ENCODE measurements at regions not wholly inside any gene's neighbourhood (a gene's known extent, or its start where the extent isn't known, plus 50 kb on each side); places are given as distances from the start of the nearest gene placed in this dataset.
"Not testable (repeated sequence)": the region's sequence is repeated elsewhere in the genome, so short reads cannot be mapped to it uniquely, and the experiment has no call there.

- Histone ChIP-seq H3K4me3 (ENCODE audit: insufficient read depth, low read depth, low read length) (no peak overlapping the region), H3K36me3 (ENCODE audit: control insufficient read depth, insufficient read depth, low read length) (no peaks in the 10 kb centered on the region), H3K27ac (ENCODE audit: insufficient read depth, low read depth, low read length, poor library complexity, severe bottlenecking) (no peak overlapping the region), H3K27me3 (ENCODE audit: control insufficient read depth, insufficient read depth, low read length, poor library complexity, severe bottlenecking) (no peaks in the 10 kb centered on the region), H3K4me1 (ENCODE audit: control insufficient read depth, insufficient read depth, low read length) (no peaks in the 10 kb centered on the region), H3K9me3 (ENCODE audit: control insufficient read depth, low read length) (no peaks in the 10 kb centered on the region)
Observed at GRCh38 chr11:38788561-38788960, 2190.5 kb upstream of the RAG2 start.

GRCh38 chr11:38784164-38784563, 2186.1 kb upstream of the RAG2 start:
- H3K9me3 ChIP-seq (ENCODE audit: control insufficient read depth, low read length), result no peaks in the 10 kb centered on the region
- H3K27me3 ChIP-seq (ENCODE audit: control insufficient read depth, insufficient read depth, low read length, poor library complexity, severe bottlenecking), result no peaks in the 10 kb centered on the region
- no peaks in the 10 kb centered on the region for H3K4me1 ChIP-seq (ENCODE audit: control insufficient read depth, insufficient read depth, low read length)
- no peak overlapping the region for H3K27ac ChIP-seq (ENCODE audit: insufficient read depth, low read depth, low read length, poor library complexity, severe bottlenecking)
- no peaks in the 10 kb centered on the region for H3K36me3 ChIP-seq (ENCODE audit: control insufficient read depth, insufficient read depth, low read length)
- 92 to 96% methylated on average over 2 of the region's 2 CpGs for WGBS, 2 experiments
- no peak overlapping the region for H3K4me3 ChIP-seq (ENCODE audit: insufficient read depth, low read depth, low read length)

DNA sequence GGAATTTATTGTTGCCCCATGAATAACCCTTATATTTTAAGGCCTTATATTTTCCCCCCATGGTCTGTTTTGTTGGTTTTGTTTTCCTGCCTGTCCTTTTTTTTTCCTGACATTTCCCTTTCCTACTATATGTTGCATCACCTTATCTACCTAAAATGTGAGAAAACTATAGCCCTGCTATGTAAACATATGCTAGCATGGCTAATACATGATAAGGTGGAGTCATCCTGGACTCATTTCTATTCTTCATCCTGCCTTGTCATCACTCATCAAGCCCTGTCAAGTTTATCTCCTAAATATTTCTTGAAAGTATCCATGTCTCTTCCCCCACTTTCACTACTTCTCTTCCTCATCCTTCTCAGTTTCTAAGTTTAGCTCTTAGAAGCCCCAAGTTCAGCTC, 2168.8 kb upstream of the RAG2 start:
- Histone ChIP-seq H3K36me3 (ENCODE audit: control insufficient read depth, insufficient read depth, low read length) (no peaks in the 10 kb centered on the region), H3K4me3 (ENCODE audit: insufficient read depth, low read depth, low read length) (no peak overlapping the region), H3K27ac (ENCODE audit: insufficient read depth, low read depth, low read length, poor library complexity, severe bottlenecking) (no peak overlapping the region), H3K9me3 (ENCODE audit: control insufficient read depth, low read length) (no peaks in the 10 kb centered on the region), H3K4me1 (ENCODE audit: control insufficient read depth, insufficient read depth, low read length) (no peaks in the 10 kb centered on the region), H3K27me3 (ENCODE audit: control insufficient read depth, insufficient read depth, low read length, poor library complexity, severe bottlenecking) (no peaks in the 10 kb centered on the region)

- no peak overlapping the region for H3K27ac ChIP-seq (ENCODE audit: insufficient read depth, low read depth, low read length, poor library complexity, severe bottlenecking)
- no peaks in the 10 kb centered on the region for H3K36me3 ChIP-seq (ENCODE audit: control insufficient read depth, insufficient read depth, low read length)
- H3K4me3 ChIP-seq (ENCODE audit: insufficient read depth, low read depth, low read length), result no peak overlapping the region
- H3K9me3 ChIP-seq (ENCODE audit: control insufficient read depth, low read length), result no peaks in the 10 kb centered on the region
- H3K4me1 ChIP-seq (ENCODE audit: control insufficient read depth, insufficient read depth, low read length), result no peaks in the 10 kb centered on the region
- H3K27me3 ChIP-seq (ENCODE audit: control insufficient read depth, insufficient read depth, low read length, poor library complexity, severe bottlenecking), result no peaks in the 10 kb centered on the region
Observed at GRCh38 chr11:38759394-38759793, 2161.4 kb upstream of the RAG2 start.

- Histone ChIP-seq H3K27me3 (ENCODE audit: control insufficient read depth, insufficient read depth, low read length, poor library complexity, severe bottlenecking) (no peaks in the 10 kb centered on the region), H3K4me1 (ENCODE audit: control insufficient read depth, insufficient read depth, low read length) (no peaks in the 10 kb centered on the region), H3K9me3 (ENCODE audit: control insufficient read depth, low read length) (no peaks in the 10 kb centered on the region), H3K36me3 (ENCODE audit: control insufficient read depth, insufficient read depth, low read length) (no peaks in the 10 kb centered on the region), H3K4me3 (ENCODE audit: insufficient read depth, low read depth, low read length) (no peak overlapping the region), H3K27ac (ENCODE audit: insufficient read depth, low read depth, low read length, poor library complexity, severe bottlenecking) (no peak overlapping the region)
- 91 to 96% methylated on average over 6 of the region's 6 CpGs for WGBS, 2 experiments
Observed at GRCh38 chr11:38756537-38756936, 2158.5 kb upstream of the RAG2 start.

GRCh38 chr11:38751421-38751820, 2153.4 kb upstream of the RAG2 start:
- no peaks in the 10 kb centered on the region for H3K27me3 ChIP-seq (ENCODE audit: control insufficient read depth, insufficient read depth, low read length, poor library complexity, severe bottlenecking)
- H3K9me3 ChIP-seq (ENCODE audit: control insufficient read depth, low read length), result no peaks in the 10 kb centered on the region
- WGBS, 2 experiments, result 92% methylated on average over 2 of the region's 2 CpGs; no CpG with 5 or more reads in 1 of the 2 experiments
- no peaks in the 10 kb centered on the region for H3K36me3 ChIP-seq (ENCODE audit: control insufficient read depth, insufficient read depth, low read length)
- no peak overlapping the region for H3K27ac ChIP-seq (ENCODE audit: insufficient read depth, low read depth, low read length, poor library complexity, severe bottlenecking)
- no peak overlapping the region for H3K4me3 ChIP-seq (ENCODE audit: insufficient read depth, low read depth, low read length)
- no peaks in the 10 kb centered on the region for H3K4me1 ChIP-seq (ENCODE audit: control insufficient read depth, insufficient read depth, low read length)

GRCh38 chr11:38746516-38746915, 2148.5 kb upstream of the RAG2 start:
- H3K36me3 ChIP-seq (ENCODE audit: control insufficient read depth, insufficient read depth, low read length); H3K27ac ChIP-seq (ENCODE audit: insufficient read depth, low read depth, low read length, poor library complexity, severe bottlenecking); H3K9me3 ChIP-seq (ENCODE audit: control insufficient read depth, low read length); H3K4me1 ChIP-seq (ENCODE audit: control insufficient read depth, insufficient read depth, low read length); H3K4me3 ChIP-seq (ENCODE audit: insufficient read depth, low read depth, low read length); H3K27me3 ChIP-seq (ENCODE audit: control insufficient read depth, insufficient read depth, low read length, poor library complexity, severe bottlenecking): not testable (repeated sequence)
- 89 to 96% methylated on average over 2 of the region's 2 CpGs for WGBS, 2 experiments

DNA sequence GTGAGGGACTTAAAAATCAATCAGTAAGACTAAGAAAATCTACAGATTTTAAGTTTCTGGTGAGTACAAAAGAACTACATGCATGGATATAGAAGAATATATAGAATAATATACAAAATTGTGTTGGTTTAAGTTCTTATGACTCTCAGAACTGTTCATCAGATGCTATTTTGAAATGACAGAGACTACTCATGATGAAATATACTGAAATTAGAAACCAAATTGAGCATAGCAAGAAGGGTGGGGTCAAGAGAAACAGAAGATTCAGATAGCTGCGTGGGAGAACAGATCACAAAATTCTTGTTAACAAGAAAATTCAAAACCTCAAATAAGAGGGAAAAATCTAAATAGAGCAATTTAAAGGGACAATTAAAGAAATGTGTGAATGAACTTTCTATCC, 2125.3 kb upstream of the RAG2 start:
- 100% methylated on average over 1 of the region's 1 CpG; no CpG with 5 or more reads in 1 of the 2 experiments for WGBS, 2 experiments
- H3K36me3 ChIP-seq (ENCODE audit: control insufficient read depth, insufficient read depth, low read length), result no peaks in the 10 kb centered on the region
- no peaks in the 10 kb centered on the region for H3K4me1 ChIP-seq (ENCODE audit: control insufficient read depth, insufficient read depth, low read length)
- no peaks in the 10 kb centered on the region for H3K27me3 ChIP-seq (ENCODE audit: control insufficient read depth, insufficient read depth, low read length, poor library complexity, severe bottlenecking)
- H3K4me3 ChIP-seq (ENCODE audit: insufficient read depth, low read depth, low read length), result no peak overlapping the region
- no peaks in the 10 kb centered on the region for H3K9me3 ChIP-seq (ENCODE audit: control insufficient read depth, low read length)
- H3K27ac ChIP-seq (ENCODE audit: insufficient read depth, low read depth, low read length, poor library complexity, severe bottlenecking), result no peak overlapping the region

DNA sequence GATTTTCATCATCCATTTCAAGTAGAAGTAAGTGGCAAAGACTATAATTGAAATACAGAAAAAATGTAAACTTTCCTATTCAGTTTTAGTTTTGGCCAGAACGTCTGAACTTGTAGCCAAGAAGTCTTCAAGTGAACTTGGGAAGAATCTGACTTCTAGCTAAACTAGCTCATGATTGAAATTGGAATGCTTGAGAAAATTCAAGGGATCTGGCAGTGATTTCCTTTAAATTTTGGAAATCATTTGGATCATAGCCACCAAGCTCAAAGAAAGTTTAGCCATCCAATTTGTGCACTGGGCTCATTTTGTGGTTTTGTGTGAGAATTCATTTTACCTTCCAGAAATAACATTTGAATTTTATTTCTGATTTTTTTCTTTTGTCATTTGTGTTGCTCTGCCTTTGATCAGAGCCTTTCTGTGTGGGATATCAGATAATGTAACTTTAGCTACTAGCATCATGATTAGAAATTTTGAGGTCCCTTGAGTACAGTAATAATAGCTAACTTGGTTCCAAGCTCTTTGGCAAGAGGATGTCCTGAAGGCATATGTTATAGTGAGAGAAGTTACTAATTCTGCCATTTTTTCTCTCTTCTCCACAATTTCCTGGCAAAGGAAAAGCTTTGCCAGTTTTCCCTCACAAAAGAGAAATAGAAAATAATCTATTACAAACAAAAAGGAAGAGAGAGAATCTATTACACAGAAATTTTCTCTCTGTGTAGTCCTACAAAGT, 2123.7 kb upstream of the RAG2 start:
- no peaks in the 10 kb centered on the region for H3K36me3 ChIP-seq (ENCODE audit: control insufficient read depth, insufficient read depth, low read length)
- 90 to 92% methylated on average over 1 of the region's 1 CpG for WGBS, 2 experiments
- no peaks in the 10 kb centered on the region for H3K9me3 ChIP-seq (ENCODE audit: control insufficient read depth, low read length)
- no peaks in the 10 kb centered on the region for H3K4me1 ChIP-seq (ENCODE audit: control insufficient read depth, insufficient read depth, low read length)
- H3K4me3 ChIP-seq (ENCODE audit: insufficient read depth, low read depth, low read length), result no peak overlapping the region
- no peak overlapping the region for H3K27ac ChIP-seq (ENCODE audit: insufficient read depth, low read depth, low read length, poor library complexity, severe bottlenecking)
- no peaks in the 10 kb centered on the region for H3K27me3 ChIP-seq (ENCODE audit: control insufficient read depth, insufficient read depth, low read length, poor library complexity, severe bottlenecking)

DNA sequence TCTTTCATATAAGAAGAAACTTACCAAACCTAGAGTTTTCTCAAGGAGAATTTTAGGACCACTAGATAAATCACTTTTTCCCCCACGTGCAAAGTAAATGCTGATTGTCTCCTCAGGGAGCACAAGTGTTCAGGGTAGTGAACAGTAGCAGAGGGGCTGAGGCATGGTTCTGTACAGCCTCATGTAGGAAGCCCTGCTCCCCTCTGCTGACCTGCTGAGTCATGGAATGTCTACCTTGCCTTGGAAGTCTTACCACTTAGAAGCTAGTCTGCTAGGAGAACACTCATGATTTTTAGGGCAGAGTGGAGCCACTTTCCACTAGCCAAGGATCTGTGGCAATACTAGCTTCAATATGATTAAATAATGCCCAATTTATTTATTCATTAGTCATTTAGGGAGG, 2120.6 kb upstream of the RAG2 start:
- Histone ChIP-seq H3K9me3 (ENCODE audit: control insufficient read depth, low read length) (no peaks in the 10 kb centered on the region), H3K27ac (ENCODE audit: insufficient read depth, low read depth, low read length, poor library complexity, severe bottlenecking) (no peak overlapping the region), H3K4me1 (ENCODE audit: control insufficient read depth, insufficient read depth, low read length) (no peaks in the 10 kb centered on the region), H3K36me3 (ENCODE audit: control insufficient read depth, insufficient read depth, low read length) (no peaks in the 10 kb centered on the region), H3K27me3 (ENCODE audit: control insufficient read depth, insufficient read depth, low read length, poor library complexity, severe bottlenecking) (no peaks in the 10 kb centered on the region), H3K4me3 (ENCODE audit: insufficient read depth, low read depth, low read length) (no peak overlapping the region)
- 83 to 86% methylated on average over 1 of the region's 1 CpG for WGBS, 2 experiments

- H3K4me1 ChIP-seq (ENCODE audit: control insufficient read depth, insufficient read depth, low read length), result no peaks in the 10 kb centered on the region
- WGBS, 2 experiments, result 77 to 85% methylated on average over 2 of the region's 2 CpGs
- H3K9me3 ChIP-seq (ENCODE audit: control insufficient read depth, low read length), result no peaks in the 10 kb centered on the region
- no peak overlapping the region for H3K27ac ChIP-seq (ENCODE audit: insufficient read depth, low read depth, low read length, poor library complexity, severe bottlenecking)
- no peak overlapping the region for H3K4me3 ChIP-seq (ENCODE audit: insufficient read depth, low read depth, low read length)
- H3K27me3 ChIP-seq (ENCODE audit: control insufficient read depth, insufficient read depth, low read length, poor library complexity, severe bottlenecking), result no peaks in the 10 kb centered on the region
- no peaks in the 10 kb centered on the region for H3K36me3 ChIP-seq (ENCODE audit: control insufficient read depth, insufficient read depth, low read length)
Observed at GRCh38 chr11:38718049-38718448, 2120.0 kb upstream of the RAG2 start.
